Sigmoid colon (tissue), 6 donors: ENCODE measurements at regions not wholly inside any gene's neighbourhood (a gene's known extent, or its start where the extent isn't known, plus 50 kb on each side); places are given as distances from the start of the nearest gene placed in this dataset.

Experiments used
- DNase-seq: peaks from one replicate; pipeline ENCODE4 v3.0.0-alpha.2; 2019
- H3K27ac ChIP-seq, 4 donors: fragments of 200-600 bp; sonication (generic); one replicate each; pipeline ENCODE4 v1.5.1; 2016 to 2019; ENCODE audit warnings: mild to moderate bottlenecking in 1 of 4
- H3K27me3 ChIP-seq, 3 donors: fragments of 200-600 bp; sonication (generic); one replicate each; pipeline ENCODE4 v1.5.1; 2019; ENCODE audit warnings: mild to moderate bottlenecking in 1 of 3
- H3K36me3 ChIP-seq, 4 donors: fragments of 200-600 bp; sonication (generic); one replicate each; pipeline ENCODE4 v1.5.1; 2016 to 2019
- H3K4me1 ChIP-seq, 4 donors: fragments of 200-600 bp; sonication (generic); one replicate each; pipeline ENCODE4 v1.5.1; 2017 to 2019
- H3K4me3 ChIP-seq, 4 donors: fragments of 200-600 bp; sonication (generic); one replicate each; pipeline ENCODE4 v1.5.1; 2017 to 2019; ENCODE audit warnings: mild to moderate bottlenecking in 2 of 4, moderate library complexity in 1 of 4
- H3K9me3 ChIP-seq, 4 donors: fragments of 200-600 bp in 3 of 4; sonication (generic) in 3 of 4; one replicate each; pipeline versions ENCODE4 v1.5.1 to v1.6.1; 2013 to 2019
- CTCF ChIP-seq, 4 experiments: fragments of 450-650 bp in 3 of 4; fragments of 200-600 bp in 1 of 4; IDR thresholded peaks; one replicate each; pipeline ENCODE4 v1.5.1; 2016 to 2019; ENCODE audit warnings: antibody characterized with exemption in 4 of 4, mild to moderate bottlenecking in 3 of 4, moderate library complexity in 2 of 4
- EP300 ChIP-seq, 4 donors: sonication (generic); formaldehyde crosslinking; IDR thresholded peaks; one replicate each; pipeline ENCODE4 v1.6.1; 2017; ENCODE audit warnings: antibody characterized with exemption in 4 of 4
- POLR2A ChIP-seq, 2 donors: fragments of 450-650 bp; IDR thresholded peaks; one replicate each; pipeline ENCODE4 v1.6.1; 2016; ENCODE audit warnings: antibody characterized with exemption in 2 of 2, mild to moderate bottlenecking in 2 of 2, moderate library complexity in 2 of 2
- POLR2AphosphoS5 ChIP-seq, 4 donors: sonication (generic); formaldehyde crosslinking; IDR thresholded peaks; one replicate each; pipeline ENCODE4 v1.6.1; 2017; ENCODE audit warnings: antibody characterized with exemption in 4 of 4
- WGBS, 2 donors: extraction: QIAGEN DNeasy Blood & Tissue Kit; methylation state at CpG; one replicate each; pipeline ENCODE4 v1.1.7; 2013; 5-methylcytosine and 5-hydroxymethylcytosine counted together
- intact Hi-C: fragments of 100-400 bp; cut with DNase I; formaldehyde crosslinking; loops from one replicate; pipeline ENCODE4 v1.15.1; 2023
- donor health status: healthy with polysubstance abuse.
- donor health status: healthy.

GRCh38 chr1:38578271-38578951, 281.2 kb downstream of the RRAGC start:
- Histone ChIP-seq H3K9me3 (no peaks in the 10 kb centered on the region), H3K4me1 (peaks cover 0 to 6% (median 3%) of the 10 kb centered on the region in 4 donors), H3K27me3 (peaks cover 8 to 49% (median 26%) of the 10 kb centered on the region in 3 donors), H3K36me3 (no peaks in the 10 kb centered on the region), H3K4me3 (peak overlapping the region in 1 of 4 donors; percentile 27), H3K27ac (no peak overlapping the region)
- 3 to 4% methylated on average over 66 of the region's 66 CpGs for WGBS, 2 donors
- TF ChIP-seq POLR2AphosphoS5 (IDR thresholded peaks at IDR 0.05): no peak
- no peak for TF ChIP-seq POLR2A (IDR thresholded peaks at IDR 0.05)
- no peak for TF ChIP-seq EP300 (IDR thresholded peaks at IDR 0.05)
- TF ChIP-seq CTCF (IDR thresholded peaks at IDR 0.05): no peak
- peak; percentile 57 for DNase-seq
- intact Hi-C loops: no loop called here

- DNase-seq: peak; percentile 30
- Histone ChIP-seq H3K27me3 (peaks cover 8 to 49% (median 26%) of the 10 kb centered on the region in 3 donors), H3K4me3 (no peak overlapping the region), H3K36me3 (no peaks in the 10 kb centered on the region), H3K9me3 (no peaks in the 10 kb centered on the region), H3K27ac (no peak overlapping the region), H3K4me1 (peaks cover 0 to 6% (median 3%) of the 10 kb centered on the region in 4 donors)
- intact Hi-C loops: no loop called here
- 16 to 25% methylated on average over 5 of the region's 5 CpGs for WGBS, 2 donors
- TF ChIP-seq POLR2AphosphoS5 (IDR thresholded peaks at IDR 0.05) (no peak), EP300 (IDR thresholded peaks at IDR 0.05) (no peak), CTCF (IDR thresholded peaks at IDR 0.05) (no peak), POLR2A (IDR thresholded peaks at IDR 0.05) (no peak)
Observed at GRCh38 chr1:38577937-38578270, 281.7 kb downstream of the RRAGC start.

- no peak overlapping the region for H3K27ac ChIP-seq
- H3K27me3 ChIP-seq: peaks cover 8 to 47% (median 26%) of the 10 kb centered on the region in 3 donors
- peak; percentile 35 for DNase-seq
- TF ChIP-seq POLR2A (IDR thresholded peaks at IDR 0.05) (no peak), CTCF (IDR thresholded peaks at IDR 0.05) (no peak), POLR2AphosphoS5 (IDR thresholded peaks at IDR 0.05) (no peak), EP300 (IDR thresholded peaks at IDR 0.05) (no peak)
- H3K4me3 ChIP-seq: no peak overlapping the region
- intact Hi-C loops: no loop called here
- no peaks in the 10 kb centered on the region for H3K9me3 ChIP-seq
- WGBS, 2 donors: 30 to 50% methylated on average over 4 of the region's 4 CpGs
- H3K36me3 ChIP-seq: no peaks in the 10 kb centered on the region
- H3K4me1 ChIP-seq: peaks cover 0 to 6% (median 3%) of the 10 kb centered on the region in 4 donors
Observed at GRCh38 chr1:38577385-38577784, 282.2 kb downstream of the RRAGC start.

- no peak for TF ChIP-seq EP300 (IDR thresholded peaks at IDR 0.05)
- no peak for TF ChIP-seq CTCF (IDR thresholded peaks at IDR 0.05)
- TF ChIP-seq POLR2AphosphoS5 (IDR thresholded peaks at IDR 0.05): no peak
- no peak for TF ChIP-seq POLR2A (IDR thresholded peaks at IDR 0.05)
- peaks cover 8 to 45% (median 26%) of the 10 kb centered on the region in 3 donors for H3K27me3 ChIP-seq
- WGBS, 2 donors: 70 to 78% methylated on average over 6 of the region's 6 CpGs
- no peak overlapping the region for H3K27ac ChIP-seq
- no peaks in the 10 kb centered on the region for H3K9me3 ChIP-seq
- no peak overlapping the region for H3K4me3 ChIP-seq
- intact Hi-C loops: no loop called here
- DNase-seq: peak; percentile 50
- H3K4me1 ChIP-seq: peaks cover 0 to 18% (median 12%) of the 10 kb centered on the region in 4 donors
- H3K36me3 ChIP-seq: no peaks in the 10 kb centered on the region
Observed at GRCh38 chr1:38576241-38576640, 283.3 kb downstream of the RRAGC start.
